HG03108 (cell line): ENCODE measurements at regions not wholly inside any gene's neighbourhood (a gene's known extent, or its start where the extent isn't known, plus 50 kb on each side); places are given as distances from the start of the nearest gene placed in this dataset.
"Not testable (repeated sequence)": the region's sequence is repeated elsewhere in the genome, so short reads cannot be mapped to it uniquely, and the experiment has no call there.

Experiments
- ATAC-seq: cut with Tn5 transposase; IDR thresholded peaks from one replicate; pipeline ENCODE4 v1.9.1; 2021; ENCODE audit warnings: moderate library complexity; ENCODE audit not compliant: unreplicated experiment

GRCh38 chr12:89191597-89191996 lies 160.7 kb downstream of the DUSP6 start:
- ATAC-seq, result not testable (repeated sequence)

GRCh38 chr12:89189448-89189847 lies 162.9 kb downstream of the DUSP6 start:
- no peak for ATAC-seq

- no peak for ATAC-seq
These were observed 164.8 kb downstream of the DUSP6 start for GRCh38 chr12:89187507-89187906.

DNA sequence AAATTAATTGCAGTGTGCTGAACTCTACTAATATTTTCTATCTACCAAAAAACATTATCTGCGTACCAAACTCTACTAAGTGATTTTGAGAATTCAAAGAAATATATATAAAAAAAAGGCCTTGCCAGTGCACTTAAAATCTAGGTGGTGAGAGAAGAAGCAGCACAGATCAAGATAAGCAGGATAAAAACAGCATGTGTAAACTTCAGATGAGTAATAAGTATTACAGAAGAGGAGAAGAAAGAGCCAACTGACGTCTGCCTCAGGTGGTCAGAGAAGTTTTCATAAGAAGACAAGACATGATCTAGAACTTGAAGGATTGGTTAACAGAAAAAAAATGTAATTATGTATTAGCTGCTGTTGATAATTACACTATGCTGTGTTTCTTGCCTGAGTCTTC lies 166.4 kb downstream of the DUSP6 start:
- no peak for ATAC-seq

DNA sequence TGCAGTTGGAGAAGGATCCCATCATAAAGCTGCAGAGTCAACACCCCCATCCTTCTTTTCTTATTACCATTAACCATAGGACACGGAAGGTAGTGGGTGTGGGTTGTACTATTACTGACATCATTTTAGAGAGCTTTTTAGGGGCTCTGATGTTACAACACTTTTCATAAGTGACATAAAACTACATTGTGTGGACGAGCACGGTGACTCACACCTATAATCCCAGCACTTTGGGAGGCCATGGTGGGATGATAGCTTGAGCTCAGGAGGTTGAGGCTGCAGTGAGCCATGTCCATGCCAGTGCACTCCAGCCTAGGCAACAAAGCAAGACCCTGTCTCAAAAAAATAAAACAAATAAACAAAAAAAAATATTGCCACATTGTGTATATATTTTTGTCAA lies 167.1 kb downstream of the DUSP6 start:
- ATAC-seq, result no peak

GRCh38 chr12:89183985-89184435 lies 168.3 kb downstream of the DUSP6 start:
- ATAC-seq, result no peak

DNA sequence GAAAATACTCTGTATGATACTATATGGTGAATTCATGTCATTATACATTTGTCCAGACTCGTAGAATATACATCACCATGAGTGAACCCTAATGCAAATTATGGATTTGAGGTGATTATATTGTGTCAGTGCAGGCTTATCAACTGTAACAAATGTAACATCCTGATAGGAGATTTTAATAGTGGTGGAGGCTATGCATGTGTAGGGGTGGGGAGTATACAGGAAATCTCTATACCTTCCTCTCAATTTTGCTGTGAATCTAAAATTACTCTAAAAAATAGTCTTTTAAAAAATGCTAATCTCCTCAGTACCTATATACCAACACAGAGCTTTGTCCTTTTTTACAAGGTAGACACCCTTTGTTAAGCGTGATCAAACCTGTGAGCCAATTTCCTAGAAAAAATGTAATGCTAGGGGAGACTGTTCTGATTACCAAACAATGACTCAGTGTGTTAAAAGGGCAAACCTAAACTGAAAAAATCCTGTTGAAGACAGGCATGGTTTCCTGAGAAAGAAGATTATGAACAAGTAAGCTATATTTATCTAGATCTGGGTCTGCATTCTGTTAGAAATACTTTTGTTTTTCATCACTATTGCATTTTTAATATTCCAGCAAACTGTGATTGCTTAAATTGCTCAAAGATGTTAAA lies 170.9 kb downstream of the DUSP6 start:
- ATAC-seq, result no peak

GRCh38 chr12:89180496-89180895 lies 171.8 kb downstream of the DUSP6 start:
- ATAC-seq, result no peak

GRCh38 chr12:89179983-89180382 lies 172.3 kb downstream of the DUSP6 start:
- ATAC-seq, result no peak

DNA sequence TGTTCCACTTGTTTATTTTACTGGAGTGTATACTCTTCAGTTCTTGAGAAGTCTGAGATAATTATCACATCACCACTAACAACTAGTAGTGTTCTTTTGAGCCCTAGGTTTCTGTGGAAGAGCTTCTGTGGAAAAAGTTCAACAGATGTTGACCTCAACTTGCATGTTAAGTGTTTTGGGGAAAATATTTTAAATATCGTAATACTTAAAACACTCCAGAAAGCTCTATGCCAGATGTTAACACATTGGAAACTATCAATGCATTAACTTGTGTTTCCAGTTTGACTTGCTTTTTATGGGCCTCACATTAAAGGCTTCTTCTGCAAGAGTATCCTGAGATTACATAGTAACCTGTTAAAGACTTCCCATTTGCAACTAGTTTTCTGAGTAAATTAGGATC lies 173.1 kb downstream of the DUSP6 start:
- ATAC-seq, result no peak

- no peak for ATAC-seq
These were observed 174.4 kb downstream of the DUSP6 start for GRCh38 chr12:89177802-89178395.

DNA sequence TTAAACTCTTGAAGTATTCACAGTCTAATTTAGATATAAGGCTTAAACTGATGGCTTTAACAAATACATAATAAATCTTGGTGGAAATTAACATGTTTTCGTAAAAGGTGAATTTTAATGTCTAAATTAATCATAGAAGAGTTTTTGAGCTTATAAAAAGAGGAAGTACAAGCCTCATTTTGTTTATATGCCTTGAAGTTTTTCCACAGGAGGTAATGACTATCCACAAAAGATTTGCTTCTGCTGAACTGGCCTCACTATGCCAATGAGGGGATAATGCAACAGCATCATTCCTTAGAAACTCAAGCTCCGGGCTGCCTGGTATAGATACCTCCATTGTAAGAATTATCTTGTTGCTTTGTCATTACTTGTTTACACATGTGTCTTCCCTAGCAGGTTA lies 175.6 kb downstream of the DUSP6 start:
- ATAC-seq, result no peak

- ATAC-seq, result no peak
These were observed 178.6 kb downstream of the DUSP6 start for GRCh38 chr12:89173678-89174077.

- no peak for ATAC-seq
These were observed 179.2 kb downstream of the DUSP6 start for GRCh38 chr12:89173096-89173495.

- no peak for ATAC-seq
These were observed 180.1 kb downstream of the DUSP6 start for GRCh38 chr12:89172224-89172623.

DNA sequence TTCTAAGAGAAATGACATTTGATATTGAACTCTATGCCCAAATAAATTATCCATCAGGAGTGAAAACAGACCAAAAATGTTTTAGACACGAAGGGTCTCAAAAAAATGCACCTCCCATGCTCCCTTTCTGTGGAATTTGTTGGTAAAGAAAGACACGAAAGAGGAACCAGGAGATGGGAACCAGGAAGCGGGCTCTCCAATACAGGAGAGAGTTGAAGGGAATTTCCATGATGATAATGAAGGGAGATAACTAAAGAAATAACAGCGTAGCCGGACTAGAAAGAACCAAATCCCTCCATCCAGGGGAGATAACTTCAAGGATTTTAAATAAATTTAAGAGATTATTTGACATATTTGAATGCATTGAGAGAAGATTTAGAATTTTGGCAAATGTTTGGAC lies 183.0 kb downstream of the DUSP6 start:
- no peak for ATAC-seq

GRCh38 chr12:89167986-89168385 lies 184.3 kb downstream of the DUSP6 start:
- no peak for ATAC-seq

DNA sequence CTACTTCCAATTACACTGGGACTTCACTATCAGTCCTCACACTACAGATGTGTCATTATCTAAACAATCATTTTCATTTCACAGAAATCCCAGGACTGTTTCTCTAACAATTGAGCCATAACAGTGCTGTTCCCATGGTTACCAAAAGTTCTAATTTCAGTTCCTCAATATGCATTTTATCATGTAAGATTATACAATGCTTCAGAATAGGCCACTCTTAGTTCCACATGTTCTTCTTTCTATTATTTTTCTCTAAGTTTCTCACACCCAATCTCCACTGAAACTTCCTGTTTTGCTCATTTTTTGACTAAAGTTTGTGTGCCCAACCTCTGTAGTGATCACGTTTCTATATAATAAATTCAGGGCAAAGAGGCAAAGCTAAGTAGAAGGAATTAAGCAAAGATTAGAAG lies 185.8 kb downstream of the DUSP6 start:
- peak; percentile 86 for ATAC-seq

- ATAC-seq, result no peak
These were observed 186.2 kb downstream of the DUSP6 start for GRCh38 chr12:89166121-89166520.

GRCh38 chr12:89165703-89166102 lies 186.6 kb downstream of the DUSP6 start:
- ATAC-seq, result no peak

DNA sequence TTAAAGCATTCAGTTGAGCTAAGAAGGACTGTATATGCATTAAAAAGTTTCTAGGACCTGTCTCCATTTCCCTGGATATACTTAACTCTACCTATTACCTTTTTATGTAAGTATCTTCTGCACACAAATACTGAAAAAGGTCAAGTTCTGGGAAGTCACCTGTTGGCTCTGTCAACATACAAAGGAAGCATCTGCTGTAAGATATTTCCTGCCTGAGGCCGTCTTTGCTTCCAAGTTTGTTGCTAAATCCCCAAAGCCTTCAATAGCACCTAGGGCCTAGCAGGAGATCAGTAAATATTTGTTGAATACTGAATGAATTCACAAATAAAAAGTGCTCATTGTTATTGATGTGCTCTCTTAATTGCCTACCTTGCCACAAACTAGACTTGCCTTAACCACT lies 188.4 kb downstream of the DUSP6 start:
- no peak for ATAC-seq

GRCh38 chr12:89162589-89163261 lies 189.6 kb downstream of the DUSP6 start:
- ATAC-seq, result no peak
